ENCODE measurements at regions not wholly inside any gene's neighbourhood (a gene's known extent, or its start where the extent isn't known, plus 50 kb on each side); places are given as distances from the start of the nearest gene placed in this dataset.

DNA sequence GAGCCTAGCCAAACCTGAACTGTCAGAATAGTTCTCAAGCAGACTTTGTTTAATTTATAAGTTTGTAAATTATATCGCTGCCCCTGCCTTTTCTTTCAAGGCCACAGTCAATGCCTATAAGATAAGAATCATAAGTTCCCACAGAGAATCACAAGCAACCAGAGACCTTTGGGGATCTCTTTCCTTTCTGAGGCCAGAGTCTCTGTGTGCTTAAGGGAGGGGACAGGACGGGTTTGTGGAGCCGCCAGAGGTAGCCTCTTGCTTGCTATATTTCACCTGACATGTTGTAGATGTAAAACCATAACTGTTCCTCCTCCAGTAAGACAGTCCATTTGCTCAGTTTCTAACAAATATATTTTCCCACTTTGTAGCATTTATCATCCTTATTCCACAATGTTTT is 458.8 kb downstream of the RFC3 start:
- H3K4ac ChIP-seq (ENCODE audit: low read depth, low read length): no peak overlapping the region
- no peak overlapping the region for H3K56ac ChIP-seq (ENCODE audit: insufficient read length, low read depth, low read length)
- H3K36me3 Mint-ChIP-seq (ENCODE audit: insufficient read depth in 1 of 3, low read depth in 3 of 3): no peaks in the 10 kb centered on the region
- no peaks in the 10 kb centered on the region for H3K79me1 ChIP-seq (ENCODE audit: insufficient read depth, low read depth, low read length, poor library complexity, severe bottlenecking)
- H2BK15ac ChIP-seq (ENCODE audit: low read depth, low read length): no peak overlapping the region
- WGBS (ENCODE audit: extremely low coverage, insufficient read length, low lambda C conversion rate): no CpG with 5 or more reads among the region's 3 CpGs
- no peak overlapping the region for H4K8ac ChIP-seq (replicated peaks; ENCODE audit: insufficient read length, low read depth, low read length)
- no peak overlapping the region for H3K9ac ChIP-seq (ENCODE audit: extremely low read depth, insufficient read length, low read length)
- H4K91ac ChIP-seq (ENCODE audit: insufficient read length, low read depth, low read length): no peak overlapping the region
- H3K4me2 ChIP-seq (ENCODE audit: insufficient read depth, insufficient read length, low read length): no peak overlapping the region
- H2BK5ac ChIP-seq (ENCODE audit: insufficient read length, low read length): no peak overlapping the region
- H3K14ac ChIP-seq (ENCODE audit: insufficient read depth, low read length): no peak overlapping the region
- no peaks in the 10 kb centered on the region for H4K20me1 ChIP-seq (ENCODE audit: control insufficient read depth, insufficient read depth, insufficient read length)
- H3K27me3 ChIP-seq (ENCODE audit: insufficient read depth, low read length): no peaks in the 10 kb centered on the region
- no peaks in the 10 kb centered on the region for H3K23me2 ChIP-seq (ENCODE audit: insufficient read length, low read depth, low read length, poor library complexity, severe bottlenecking)
- no peaks in the 10 kb centered on the region for H3K4me1 Mint-ChIP-seq
- no peak overlapping the region for H3K27ac ChIP-seq (ENCODE audit: insufficient read length, low read depth, low read length)
- H3K4me3 Mint-ChIP-seq: no peak overlapping the region
- no peaks in the 10 kb centered on the region for H3K27me3 Mint-ChIP-seq (ENCODE audit: low read depth)
- no peaks in the 10 kb centered on the region for H3K4me1 ChIP-seq (ENCODE audit: insufficient read depth, low read length)
- H3K9me3 ChIP-seq (ENCODE audit: control insufficient read depth, low read depth, low read length): no peaks in the 10 kb centered on the region
- no peak overlapping the region for H2BK12ac ChIP-seq (ENCODE audit: insufficient read length, low read depth, low read length)
- no peak overlapping the region for H2AK5ac ChIP-seq (ENCODE audit: insufficient read length, low read length)
- no peak overlapping the region for H3K27ac Mint-ChIP-seq
- H3K18ac ChIP-seq (ENCODE audit: insufficient read length, low read depth, low read length): no peak overlapping the region
- no peak overlapping the region for H2BK120ac ChIP-seq (ENCODE audit: low read depth, low read length, poor library complexity, severe bottlenecking)
- H3T11ph ChIP-seq (ENCODE audit: low read length): no peak overlapping the region
- no peak overlapping the region for H3K23ac ChIP-seq (ENCODE audit: insufficient read length, low read depth, low read length)
- H3K79me2 ChIP-seq (ENCODE audit: insufficient read depth, low read length): no peaks in the 10 kb centered on the region
- H3K9me3 Mint-ChIP-seq: no peaks in the 10 kb centered on the region; a peak in 1 of 5 replicates
- H4K5ac ChIP-seq (ENCODE audit: insufficient read length, low read depth, low read length): no peak overlapping the region
- H2AFZ ChIP-seq (ENCODE audit: low read length): no peak overlapping the region
- DNase-seq: no peak
- TF ChIP-seq, protein P1, sequence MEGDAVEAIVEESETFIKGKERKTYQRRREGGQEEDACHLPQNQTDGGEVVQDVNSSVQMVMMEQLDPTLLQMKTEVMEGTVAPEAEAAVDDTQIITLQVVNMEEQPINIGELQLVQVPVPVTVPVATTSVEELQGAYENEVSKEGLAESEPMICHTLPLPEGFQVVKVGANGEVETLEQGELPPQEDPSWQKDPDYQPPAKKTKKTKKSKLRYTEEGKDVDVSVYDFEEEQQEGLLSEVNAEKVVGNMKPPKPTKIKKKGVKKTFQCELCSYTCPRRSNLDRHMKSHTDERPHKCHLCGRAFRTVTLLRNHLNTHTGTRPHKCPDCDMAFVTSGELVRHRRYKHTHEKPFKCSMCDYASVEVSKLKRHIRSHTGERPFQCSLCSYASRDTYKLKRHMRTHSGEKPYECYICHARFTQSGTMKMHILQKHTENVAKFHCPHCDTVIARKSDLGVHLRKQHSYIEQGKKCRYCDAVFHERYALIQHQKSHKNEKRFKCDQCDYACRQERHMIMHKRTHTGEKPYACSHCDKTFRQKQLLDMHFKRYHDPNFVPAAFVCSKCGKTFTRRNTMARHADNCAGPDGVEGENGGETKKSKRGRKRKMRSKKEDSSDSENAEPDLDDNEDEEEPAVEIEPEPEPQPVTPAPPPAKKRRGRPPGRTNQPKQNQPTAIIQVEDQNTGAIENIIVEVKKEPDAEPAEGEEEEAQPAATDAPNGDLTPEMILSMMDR (conservative IDR thresholded peaks at IDR 0.05): no peak
- no peak overlapping the region for H2BK20ac ChIP-seq (ENCODE audit: low read depth, low read length, poor library complexity, severe bottlenecking)

All from H9 (cell line).